SKM-1 (cell line): ENCODE measurements at regions not wholly inside any gene's neighbourhood (a gene's known extent, or its start where the extent isn't known, plus 50 kb on each side); places are given as distances from the start of the nearest gene placed in this dataset.

Experiments
- DNase-seq: peaks from one replicate; lab custom pipeline; 2025; ENCODE audit not compliant: unreplicated experiment; lab: John Stamatoyannopoulos, UW

DNA sequence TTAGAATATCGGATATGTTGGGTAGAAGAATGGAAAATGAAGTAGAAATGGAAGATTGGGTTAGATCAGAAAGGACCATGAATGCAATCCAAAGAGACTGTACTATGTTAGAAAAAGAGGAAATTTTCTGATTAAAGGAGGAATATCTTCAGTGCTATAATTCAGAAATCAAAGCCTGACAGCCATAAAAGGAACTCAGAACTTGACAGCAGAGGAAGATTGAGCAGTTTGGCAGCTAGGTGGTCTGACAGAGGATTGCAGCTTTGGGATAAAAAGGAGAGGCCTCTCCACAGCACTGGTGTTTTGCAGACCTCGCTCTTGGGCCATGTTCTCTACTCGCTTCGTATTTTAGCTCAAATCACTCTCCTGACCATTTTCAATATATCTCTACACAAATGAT, 354.8 kb upstream of the SOX5 start:
- DNase-seq, result no peak

DNA sequence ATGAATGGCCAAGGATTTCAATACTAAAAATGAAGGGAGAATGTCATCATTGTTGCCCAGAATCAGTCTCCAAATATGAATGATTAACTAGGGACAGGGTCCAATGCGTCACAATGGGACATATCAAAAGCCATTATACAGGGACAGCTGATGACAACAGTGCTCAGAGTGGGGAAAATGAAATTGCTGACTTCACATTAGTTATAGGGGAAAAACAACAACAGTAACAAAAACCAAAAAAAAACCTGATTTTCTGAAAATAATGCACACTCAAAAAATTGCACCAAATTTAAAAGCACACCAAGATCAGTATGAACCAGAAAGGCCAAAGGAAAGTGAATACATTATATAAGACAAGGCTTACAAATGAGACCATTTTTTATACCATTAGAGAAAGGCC, 353.2 kb upstream of the SOX5 start:
- DNase-seq, result no peak

DNA sequence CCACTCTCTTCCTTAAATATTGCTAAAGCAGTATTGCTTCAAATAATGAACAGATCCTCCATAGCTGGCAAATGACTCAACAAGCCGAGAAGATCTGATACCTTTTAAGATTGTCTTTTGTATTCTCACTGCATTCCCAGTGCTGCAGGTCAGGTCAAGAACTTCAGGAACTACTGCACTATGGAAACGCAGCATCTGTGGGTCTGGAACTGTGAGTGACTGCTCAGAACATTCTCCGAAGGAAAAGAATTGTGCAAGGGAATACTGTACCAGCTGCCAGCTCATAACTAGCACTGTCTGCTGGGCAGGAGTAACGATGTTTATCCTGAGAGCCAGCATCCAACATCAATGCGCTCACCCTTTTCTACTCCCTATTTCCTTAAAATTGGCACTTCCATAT, 348.0 kb upstream of the SOX5 start:
- DNase-seq, result no peak

DNA sequence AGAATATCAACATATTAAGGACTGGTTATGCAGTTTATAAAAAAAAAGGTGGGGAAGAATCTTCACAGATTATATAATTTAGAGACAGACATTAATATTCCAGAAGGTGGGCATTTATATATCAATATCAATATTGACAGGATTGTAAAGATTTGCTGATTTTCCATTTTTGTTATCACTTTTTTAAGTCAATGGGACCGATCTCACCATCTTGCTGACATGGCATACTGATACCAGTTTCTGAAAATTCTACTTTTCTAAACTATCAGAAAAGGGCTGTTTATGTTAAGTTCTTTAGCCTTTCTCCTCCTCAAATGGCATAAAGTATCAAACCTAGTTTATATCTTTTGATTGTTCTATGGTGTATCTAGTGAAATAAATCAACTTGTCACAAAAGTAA, 344.1 kb upstream of the SOX5 start:
- DNase-seq, result no peak

DNA sequence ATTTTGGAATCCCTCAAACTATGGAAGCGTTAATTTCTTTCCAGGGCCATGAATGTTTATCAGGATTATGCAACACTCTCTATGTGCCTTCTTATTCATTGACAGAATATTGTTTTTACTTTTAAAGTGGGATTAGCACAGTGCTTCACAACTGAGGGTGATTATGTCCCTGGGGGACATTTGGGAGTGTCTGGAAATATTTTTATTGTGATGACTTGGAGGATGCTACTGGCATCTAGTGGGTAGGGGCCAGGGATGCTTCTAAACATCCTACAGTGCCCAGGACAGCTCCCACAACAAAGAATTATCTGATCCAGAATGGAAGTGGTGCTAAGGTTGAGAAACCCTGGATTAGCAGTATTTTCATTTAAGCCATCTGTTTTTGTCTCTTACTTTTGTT, 338.5 kb upstream of the SOX5 start:
- DNase-seq, result no peak

DNA sequence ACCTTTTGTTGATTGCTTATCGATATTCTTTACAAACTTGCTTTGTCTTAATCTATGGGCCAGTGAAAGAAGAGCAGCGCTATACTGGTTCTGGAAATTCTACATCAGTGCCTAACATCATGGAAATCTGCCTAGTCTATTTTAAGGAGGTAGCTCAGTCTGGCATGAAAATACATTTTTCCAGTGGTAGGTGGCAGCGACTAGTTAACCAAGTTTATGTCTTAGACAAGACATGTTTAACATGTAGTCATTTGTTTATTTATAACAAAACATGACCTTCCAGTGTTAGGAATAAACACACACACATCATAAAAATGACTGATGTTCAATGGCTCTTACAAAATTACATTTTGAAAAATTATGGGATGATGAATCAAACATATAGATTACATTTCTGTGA, 336.0 kb upstream of the SOX5 start:
- DNase-seq, result no peak

DNA sequence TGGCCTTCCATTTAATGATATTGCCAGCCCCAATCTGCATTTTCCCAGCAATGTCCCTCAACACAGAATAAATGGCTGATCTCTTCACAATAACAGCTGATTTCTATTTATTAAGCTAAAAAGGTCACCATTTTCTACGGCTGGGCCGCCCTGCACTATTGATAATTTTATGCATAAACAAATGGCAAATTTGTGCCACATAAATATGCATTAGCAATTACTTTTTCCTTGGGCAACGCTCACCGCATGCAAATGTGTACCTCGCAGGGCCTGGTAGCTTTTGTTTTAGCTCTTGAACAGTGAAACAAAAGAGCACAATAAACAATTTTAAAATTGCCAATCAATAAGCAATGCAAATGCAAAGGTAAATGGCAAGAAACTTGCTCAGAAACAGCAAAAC, 331.9 kb upstream of the SOX5 start:
- DNase-seq, result no peak

DNA sequence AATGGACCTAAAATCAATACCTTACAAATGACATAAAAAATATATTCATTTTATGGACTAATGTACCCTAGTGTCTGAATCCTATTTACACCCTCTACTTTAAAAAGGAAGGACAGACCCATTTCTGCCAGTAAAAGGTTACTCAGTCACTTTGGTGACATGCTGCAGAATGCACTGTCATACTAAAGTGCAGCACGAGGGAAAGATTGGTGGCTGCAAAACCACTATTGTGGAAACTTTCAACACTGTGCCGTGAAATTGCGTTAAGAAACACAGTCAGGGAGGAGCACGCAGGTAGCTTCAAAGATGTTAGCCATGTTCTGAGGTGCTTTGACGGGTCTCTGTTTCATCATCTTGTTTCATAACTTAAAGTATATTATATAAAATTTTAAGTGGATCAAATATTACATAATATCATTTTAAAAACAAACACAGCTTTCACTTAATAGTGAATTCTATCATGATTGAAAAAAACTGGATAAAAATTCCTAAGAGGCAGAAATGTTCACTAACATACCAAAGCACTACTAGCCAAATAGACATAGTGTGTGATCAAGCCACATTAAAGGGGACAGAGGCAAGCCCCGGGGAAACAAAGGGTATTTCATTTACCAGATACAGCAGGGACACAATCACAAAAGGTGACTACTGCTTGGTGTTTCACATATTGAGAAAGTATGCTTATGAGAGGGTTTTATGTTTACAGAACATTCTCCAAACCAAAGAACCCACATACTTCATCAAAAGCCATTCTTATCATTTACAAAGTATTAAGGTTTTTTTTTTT, 330.8 kb upstream of the SOX5 start:
- DNase-seq, result peak; percentile 24

DNA sequence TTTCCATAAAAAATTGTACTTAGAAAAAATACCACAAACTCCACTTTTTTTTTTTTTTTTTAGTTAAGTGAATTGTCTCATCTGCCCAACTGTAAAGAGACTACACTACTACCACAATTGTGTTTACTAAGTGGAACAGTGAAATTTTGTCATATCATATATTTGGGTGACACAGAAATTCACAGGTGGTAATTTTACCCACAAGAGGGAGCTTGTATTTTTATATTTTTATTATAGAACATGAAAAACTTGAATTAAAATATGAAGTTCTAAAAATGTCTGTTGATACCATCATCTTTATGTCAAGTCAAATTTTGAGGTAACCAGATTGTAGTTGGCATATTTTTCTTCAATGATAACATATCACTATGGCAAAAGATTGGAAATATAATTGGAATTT, 329.4 kb upstream of the SOX5 start:
- no peak for DNase-seq

DNA sequence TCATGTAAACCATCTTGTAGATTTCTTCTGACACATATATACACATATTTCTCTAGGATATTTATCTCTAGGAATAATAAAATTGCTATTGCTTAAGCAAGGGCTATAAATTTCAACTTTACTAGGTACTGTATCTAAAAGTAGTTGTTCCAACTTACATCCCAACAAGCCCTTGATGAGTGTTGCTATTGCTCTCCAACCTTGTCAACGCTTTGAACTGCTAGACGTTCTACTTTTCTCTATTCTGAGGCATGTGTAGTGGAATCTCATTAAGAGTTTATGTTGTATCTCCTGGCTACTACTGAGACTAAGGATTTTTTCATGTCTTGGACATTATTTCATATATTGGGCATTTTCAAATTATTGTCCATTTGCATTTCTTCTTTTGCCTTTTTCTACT, 321.5 kb upstream of the SOX5 start:
- no peak for DNase-seq

DNA sequence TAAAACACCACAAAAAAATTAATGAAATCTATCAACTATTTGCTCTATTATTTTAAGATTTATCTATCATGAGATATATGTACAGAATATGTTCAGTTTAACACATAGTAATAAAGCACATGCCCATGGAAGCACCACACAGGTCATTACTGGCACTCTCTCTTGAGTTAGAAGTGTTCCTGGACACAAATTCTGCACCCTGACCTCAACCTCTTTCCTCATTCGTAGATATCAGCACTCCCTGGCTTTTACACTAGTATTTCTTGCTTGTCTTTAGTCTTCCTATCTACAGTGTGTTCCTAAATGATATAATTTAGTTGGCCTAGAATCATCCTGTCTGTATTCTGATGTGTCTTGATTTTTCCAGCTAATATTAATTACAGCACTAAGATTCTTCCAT, 321.0 kb upstream of the SOX5 start:
- DNase-seq, result no peak

DNA sequence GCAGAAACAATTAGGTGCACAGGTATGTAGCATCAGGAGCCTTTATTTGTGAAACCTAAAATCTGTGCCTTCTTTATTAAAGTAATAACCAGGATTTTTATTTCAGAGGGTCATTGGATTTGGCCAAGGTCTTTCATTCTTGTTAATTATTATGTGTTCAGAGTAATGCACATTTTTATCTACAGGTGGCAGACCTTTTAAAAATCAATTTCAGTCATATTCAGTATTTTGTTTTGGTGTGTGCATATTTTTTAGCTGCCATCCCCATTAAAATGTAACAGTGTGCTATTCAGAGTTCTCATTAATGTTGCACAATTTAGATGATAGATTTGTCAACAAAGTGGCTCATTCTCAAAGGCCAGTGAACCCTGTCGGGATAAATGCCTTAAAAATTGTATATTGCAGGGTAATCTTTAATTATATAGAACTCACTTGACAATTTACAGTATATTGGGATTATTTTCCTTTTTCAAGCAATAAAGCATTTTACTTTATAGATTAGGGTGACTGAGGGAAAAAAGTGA, 319.3 kb upstream of the SOX5 start:
- no peak for DNase-seq

DNA sequence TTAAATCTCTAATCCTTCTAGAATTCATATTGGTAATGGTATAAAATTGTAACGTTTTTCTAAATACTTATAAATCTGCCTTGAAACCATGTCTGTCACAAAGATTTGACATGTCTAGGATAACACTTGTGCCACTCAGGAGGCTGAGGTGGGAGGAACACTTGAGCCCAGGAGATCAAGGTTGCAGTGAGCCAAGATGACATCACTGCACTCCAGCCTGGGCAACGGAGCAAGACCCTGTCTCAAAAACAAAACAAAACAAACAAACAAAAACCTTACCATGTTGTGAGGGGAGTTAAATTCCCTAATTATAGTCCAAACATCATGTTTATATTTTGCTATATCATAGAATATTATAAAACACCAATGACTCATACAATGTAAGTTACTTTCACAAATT, 317.5 kb upstream of the SOX5 start:
- no peak for DNase-seq

DNA sequence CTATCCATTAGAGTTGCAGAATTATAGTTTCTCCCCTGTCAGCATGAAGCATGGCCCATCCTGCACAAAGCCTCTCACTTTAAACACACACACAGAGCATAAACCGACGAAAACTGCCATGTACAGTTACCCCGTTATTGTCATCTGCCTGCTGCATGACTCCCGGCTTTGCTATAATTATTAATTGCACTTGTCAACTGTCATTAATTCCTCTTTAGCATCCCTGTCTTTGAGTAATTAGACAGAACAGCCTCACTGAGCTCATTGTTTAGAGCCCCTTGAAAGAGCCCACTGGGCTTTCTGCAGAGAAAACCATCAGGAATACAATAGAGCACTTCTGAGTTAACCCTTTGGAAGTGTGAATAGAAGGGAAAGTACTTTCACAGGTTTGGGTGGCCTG, 307.2 kb upstream of the SOX5 start:
- DNase-seq, result no peak

DNA sequence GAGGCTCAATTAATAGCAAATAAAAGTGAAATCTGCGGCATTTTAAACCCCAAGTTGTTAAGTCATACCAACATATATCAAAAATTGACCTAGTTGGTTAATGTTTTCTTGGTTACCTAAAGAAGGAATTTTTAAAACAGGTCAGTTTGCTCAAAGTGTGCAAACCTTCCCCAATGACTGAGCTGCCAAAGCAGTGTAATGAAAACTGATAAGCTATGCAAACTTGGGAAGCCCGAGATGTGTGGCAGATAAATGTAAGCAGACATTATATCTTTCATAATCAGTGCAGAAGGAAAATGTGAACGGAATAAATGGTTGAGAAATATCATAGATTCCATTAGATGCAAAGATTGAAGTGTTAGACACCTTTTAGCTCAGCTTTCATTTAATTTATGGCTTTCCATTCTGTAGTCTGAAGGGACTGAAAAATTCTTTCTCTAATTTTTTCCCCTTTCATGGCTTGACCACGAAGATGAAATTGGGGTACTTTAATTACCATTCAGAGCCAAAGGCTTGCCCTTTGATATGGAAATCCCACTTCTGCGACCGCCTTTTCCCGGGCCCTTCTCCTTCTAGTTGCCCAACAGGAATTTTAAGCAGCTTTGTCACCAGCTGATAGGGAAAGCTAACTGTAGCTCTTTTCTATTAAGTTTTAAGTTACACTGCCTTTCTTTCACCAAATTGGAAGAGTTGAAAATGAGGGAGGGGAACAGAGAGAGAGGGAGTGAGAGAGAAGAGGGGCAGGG, 306.6 kb upstream of the SOX5 start:
- DNase-seq, result no peak

DNA sequence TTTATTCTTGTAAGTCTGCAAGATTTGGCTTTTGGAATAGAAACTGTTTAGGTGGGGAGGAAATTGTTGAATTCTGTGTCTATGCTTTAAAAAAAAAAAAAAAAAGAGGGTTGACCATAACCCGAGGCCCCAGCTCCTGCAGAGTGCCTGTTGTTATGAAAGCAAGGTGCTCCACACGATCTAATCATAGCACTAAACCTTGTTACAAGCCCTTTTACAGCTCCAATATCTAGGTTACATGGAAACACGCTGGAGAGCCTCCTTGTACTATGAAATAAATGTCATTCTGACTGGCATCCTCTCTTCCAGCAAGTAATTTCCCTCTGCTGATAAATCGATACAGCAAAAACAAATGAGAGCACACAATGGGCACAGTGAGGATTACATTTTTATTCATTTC, 303.1 kb upstream of the SOX5 start:
- DNase-seq, result no peak

DNA sequence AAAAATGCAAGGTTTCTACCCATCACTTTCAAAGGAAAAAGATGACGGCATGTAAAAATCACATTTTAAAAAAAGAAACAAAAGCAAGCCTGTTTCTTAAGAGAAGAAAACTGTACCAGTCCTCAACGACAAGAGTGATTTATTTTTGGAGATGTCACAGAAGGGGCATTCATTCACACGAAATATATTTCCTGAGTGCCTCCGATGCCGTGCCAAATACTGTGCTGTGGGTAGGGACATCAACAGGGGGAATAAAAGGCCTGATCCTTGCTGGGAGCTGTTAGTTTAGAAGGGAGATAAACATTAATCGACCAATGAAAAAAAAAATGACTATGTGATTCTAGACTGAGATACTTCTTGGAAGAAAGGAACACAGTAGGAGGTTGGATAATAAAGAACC, 297.5 kb upstream of the SOX5 start:
- DNase-seq, result no peak

DNA sequence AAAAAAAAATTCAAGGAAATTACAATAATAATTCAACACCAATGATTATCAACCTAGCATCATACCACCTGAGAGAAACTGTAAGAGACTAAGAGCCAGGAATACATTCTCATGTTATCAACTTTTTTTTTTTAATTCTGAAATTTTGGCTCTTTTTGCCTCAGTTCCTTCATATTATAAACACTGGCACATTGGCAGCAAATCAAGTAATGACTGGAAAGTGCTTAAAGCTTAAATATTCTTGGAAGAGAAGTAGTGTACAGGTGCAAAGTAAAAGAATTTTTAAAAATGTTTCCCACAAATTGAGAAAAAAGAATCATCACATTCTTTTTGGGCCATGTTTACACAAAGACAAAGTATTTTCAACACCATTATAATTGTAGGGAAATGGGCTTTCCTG, 296.9 kb upstream of the SOX5 start:
- DNase-seq, result no peak

DNA sequence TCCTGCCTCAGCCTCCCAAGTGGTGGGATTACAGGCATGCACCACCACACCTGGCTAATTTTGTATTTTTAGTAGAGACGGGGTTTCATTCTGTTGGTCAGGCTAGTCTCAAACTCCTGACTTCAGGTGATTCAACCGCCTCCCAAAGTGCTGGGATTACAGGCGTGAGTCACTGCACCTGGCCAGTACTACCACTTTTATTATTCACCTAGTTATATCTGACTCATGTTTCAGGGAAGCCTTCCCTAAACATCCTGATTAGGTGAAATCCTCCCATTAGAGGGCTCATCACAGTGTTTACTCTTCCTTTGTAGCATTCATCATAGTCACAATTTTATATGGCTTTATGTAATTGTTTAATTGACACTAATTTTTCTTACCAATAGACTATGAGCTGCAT, 295.3 kb upstream of the SOX5 start:
- no peak for DNase-seq

DNA sequence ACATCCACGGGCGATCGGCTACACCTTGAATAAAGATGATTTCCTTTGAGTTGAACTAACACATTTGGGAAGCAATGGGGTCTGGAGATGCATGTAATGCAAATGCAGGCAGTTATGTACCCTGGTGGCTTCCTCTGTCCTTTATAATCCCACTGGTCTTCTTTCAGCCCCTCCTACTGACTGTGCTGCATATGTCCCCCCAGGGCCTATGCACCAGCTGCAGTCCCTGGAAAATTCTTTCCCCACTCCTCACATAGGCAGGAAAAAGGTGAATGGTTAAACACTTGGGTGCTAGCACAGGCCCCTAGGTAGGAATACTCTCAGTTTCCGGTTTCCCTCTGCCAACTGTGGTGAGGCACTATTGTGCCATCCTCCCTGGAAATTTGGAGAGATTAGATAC, 294.8 kb upstream of the SOX5 start:
- DNase-seq, result no peak

DNA sequence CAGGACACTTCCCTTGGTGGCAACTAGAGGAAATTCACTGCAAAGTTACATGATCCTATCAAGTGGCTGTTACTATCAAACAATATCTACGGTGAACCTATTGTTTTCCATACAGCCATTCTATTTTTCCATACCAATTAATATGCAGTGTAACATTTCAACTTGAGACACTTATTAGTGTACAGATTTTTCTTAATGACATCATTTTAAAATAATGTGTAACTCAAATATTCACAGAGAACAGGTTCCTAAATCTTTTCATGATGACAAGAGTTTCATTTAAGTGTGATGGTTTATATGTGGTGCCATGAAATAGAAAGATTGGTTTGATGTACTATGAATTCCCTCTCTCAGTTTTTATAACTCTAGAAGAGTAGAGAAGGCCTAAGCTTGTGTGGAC, 291.2 kb upstream of the SOX5 start:
- no peak for DNase-seq

DNA sequence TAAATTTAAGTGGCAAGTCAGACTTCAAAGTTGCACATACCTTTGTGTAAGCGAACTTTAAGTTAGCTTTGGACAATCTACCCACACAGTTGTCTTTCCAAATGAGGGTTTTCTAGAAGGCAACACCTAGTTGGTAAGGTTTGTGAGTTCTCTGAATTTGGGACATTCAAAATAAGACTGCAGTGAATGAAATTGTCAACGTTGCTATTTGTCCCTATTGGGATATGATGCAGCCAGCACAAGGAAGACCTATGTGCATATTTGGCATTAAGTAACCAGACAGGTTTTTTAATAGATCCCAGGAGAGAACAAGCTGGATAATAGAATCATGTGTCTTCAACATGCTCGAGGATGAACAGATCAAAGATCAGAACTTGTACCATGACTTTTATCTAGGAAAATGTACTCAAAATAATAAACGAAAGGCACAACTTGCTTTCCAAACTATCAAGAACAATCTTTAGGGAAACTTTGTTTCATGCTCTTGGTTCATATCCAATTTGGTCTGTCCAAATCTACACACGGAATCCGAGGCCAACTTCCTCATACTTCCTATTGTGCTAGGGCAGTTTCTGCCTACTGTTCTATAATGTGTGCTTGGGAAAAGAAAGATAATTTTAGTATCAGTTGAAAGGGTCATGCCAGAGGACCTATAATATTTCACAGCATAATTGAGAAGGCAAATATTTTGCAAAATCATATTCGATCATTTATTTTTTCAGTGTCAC, 284.2 kb upstream of the SOX5 start:
- no peak for DNase-seq
